Testis (tissue), 2 donors: ENCODE measurements at regions not wholly inside any gene's neighbourhood (a gene's known extent, or its start where the extent isn't known, plus 50 kb on each side); places are given as distances from the start of the nearest gene placed in this dataset.

Source experiments
- DNase-seq: peaks from one replicate; pipeline ENCODE4 v3.0.0-alpha.2; 2019
- H3K27ac ChIP-seq, 2 donors: fragments of 200-600 bp; sonication (generic); one replicate each; pipeline ENCODE4 v1.5.1; 2019
- H3K27me3 ChIP-seq: fragments of 200-600 bp; sonication (generic); one replicate; pipeline ENCODE4 v1.5.1; 2019
- H3K36me3 ChIP-seq: fragments of 200-600 bp; sonication (generic); one replicate; pipeline ENCODE4 v1.5.1; 2017; ENCODE audit warnings: low read depth; ENCODE audit errors: missing control alignments
- H3K4me1 ChIP-seq: fragments of 200-600 bp; sonication (generic); one replicate; pipeline ENCODE4 v1.5.1; 2019
- H3K4me3 ChIP-seq, 2 donors: fragments of 200-600 bp; sonication (generic); one replicate each; pipeline ENCODE4 v1.5.1; 2017 to 2019
- H3K9me3 ChIP-seq: fragments of 200-600 bp; sonication (generic); one replicate; pipeline ENCODE4 v1.5.1; 2017
- POLR2A ChIP-seq: fragments of 450-650 bp; IDR thresholded peaks from one replicate; pipeline ENCODE4 v1.6.1; 2017; ENCODE audit warnings: antibody characterized with exemption, mild to moderate bottlenecking, moderate library complexity
- WGBS, 2 donors: methylation state at CpG; one replicate each; pipeline ENCODE4 v1.1.5; 2018; 5-methylcytosine and 5-hydroxymethylcytosine counted together
- intact Hi-C: fragments of 100-400 bp; cut with DNase I; formaldehyde crosslinking; loops from one replicate; pipeline ENCODE4 v1.15.1; 2023; ENCODE audit warnings: low total_unique reads
- TF ChIP-seq, protein P1 (sequence below), 3 experiments: fragments of 450-650 bp in 2 of 3; fragments of 200-600 bp in 1 of 3; sonication (generic) in 1 of 3; IDR thresholded peaks; one replicate each; pipeline ENCODE4 v1.5.1; 2016 to 2019; ENCODE audit warnings: antibody characterized with exemption in 3 of 3, mild to moderate bottlenecking in 2 of 3, moderate library complexity in 1 of 3

DNA sequence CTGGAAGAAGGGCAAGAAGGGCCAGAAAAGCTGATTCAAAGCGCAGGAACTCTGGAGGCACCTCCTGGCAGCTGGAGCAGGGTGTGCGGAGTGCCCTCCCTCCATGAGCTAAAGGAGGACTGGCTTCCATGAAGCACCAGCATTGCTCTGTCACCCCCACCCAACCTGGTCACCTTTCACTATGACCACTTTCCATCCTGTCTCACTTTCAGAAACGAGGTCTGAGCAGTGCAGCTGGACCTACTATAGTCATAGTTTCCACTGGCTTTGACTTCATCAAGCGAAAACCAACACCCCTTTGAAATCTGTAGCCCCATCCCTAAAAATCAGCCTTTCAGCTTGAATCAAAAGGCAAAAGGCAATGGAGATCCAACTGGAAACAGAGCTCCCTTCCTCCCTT is 84.8 kb upstream of the CACNA1E start:
- Histone ChIP-seq H3K27me3 (no peaks in the 10 kb centered on the region), H3K27ac (no peak overlapping the region), H3K4me1 (no peaks in the 10 kb centered on the region), H3K9me3 (no peaks in the 10 kb centered on the region), H3K36me3 (no peaks in the 10 kb centered on the region), H3K4me3 (no peak overlapping the region)
- WGBS, 2 donors = 86 to 94% methylated on average over 4 of the region's 4 CpGs
- intact Hi-C loops = no loop called here
- no peak for TF ChIP-seq POLR2A
- TF ChIP-seq, protein P1, sequence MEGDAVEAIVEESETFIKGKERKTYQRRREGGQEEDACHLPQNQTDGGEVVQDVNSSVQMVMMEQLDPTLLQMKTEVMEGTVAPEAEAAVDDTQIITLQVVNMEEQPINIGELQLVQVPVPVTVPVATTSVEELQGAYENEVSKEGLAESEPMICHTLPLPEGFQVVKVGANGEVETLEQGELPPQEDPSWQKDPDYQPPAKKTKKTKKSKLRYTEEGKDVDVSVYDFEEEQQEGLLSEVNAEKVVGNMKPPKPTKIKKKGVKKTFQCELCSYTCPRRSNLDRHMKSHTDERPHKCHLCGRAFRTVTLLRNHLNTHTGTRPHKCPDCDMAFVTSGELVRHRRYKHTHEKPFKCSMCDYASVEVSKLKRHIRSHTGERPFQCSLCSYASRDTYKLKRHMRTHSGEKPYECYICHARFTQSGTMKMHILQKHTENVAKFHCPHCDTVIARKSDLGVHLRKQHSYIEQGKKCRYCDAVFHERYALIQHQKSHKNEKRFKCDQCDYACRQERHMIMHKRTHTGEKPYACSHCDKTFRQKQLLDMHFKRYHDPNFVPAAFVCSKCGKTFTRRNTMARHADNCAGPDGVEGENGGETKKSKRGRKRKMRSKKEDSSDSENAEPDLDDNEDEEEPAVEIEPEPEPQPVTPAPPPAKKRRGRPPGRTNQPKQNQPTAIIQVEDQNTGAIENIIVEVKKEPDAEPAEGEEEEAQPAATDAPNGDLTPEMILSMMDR (IDR thresholded peaks at IDR 0.05) = no peak
- no peak for DNase-seq

DNA sequence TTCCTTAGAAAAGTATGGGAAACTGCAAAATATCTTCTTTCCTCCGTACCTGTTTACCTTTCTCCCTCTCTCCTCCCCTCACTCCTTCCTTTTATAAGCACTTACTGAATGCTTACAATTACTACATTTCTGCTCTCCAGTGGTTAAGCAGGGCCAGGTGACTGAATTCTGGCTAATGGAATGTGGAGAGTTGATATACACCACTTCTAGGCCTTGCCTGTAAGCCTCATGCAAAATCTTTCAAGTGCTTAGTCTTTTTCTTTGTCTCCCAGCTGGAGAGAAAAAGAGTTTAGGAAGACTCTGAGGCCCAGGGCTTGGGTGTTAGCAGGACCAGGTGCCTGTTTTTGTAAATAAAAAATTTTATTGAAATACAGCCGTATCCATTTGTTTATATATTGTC is 77.7 kb upstream of the CACNA1E start:
- DNase-seq = no peak

DNA sequence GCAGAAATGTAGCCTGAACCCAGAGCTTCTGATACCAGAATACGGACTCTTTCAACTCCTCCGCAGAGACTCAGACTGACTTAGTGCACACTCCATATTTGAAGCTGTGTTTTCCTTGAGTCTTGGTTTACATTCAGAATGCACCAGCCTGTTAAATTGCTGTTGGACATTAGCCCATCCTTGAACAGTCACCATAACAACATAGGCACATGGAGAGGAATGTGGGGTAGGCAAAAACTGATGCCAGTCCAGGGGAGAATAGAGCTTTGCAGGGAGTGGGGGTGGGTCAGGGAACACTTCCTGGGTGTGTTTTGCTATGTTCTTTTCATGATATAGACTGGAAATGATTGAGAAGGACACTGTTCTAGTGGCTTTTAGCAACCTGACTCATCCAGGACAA is 76.3 kb upstream of the CACNA1E start:
- Histone ChIP-seq H3K9me3 (no peaks in the 10 kb centered on the region), H3K36me3 (no peaks in the 10 kb centered on the region), H3K4me3 (no peak overlapping the region), H3K27me3 (no peaks in the 10 kb centered on the region), H3K4me1 (no peaks in the 10 kb centered on the region), H3K27ac (no peak overlapping the region)
- WGBS, 2 donors = 87 to 88% methylated on average over 2 of the region's 2 CpGs
- TF ChIP-seq POLR2A = no peak
- TF ChIP-seq, protein P1 (IDR thresholded peaks at IDR 0.05) = no peak
- no peak for DNase-seq
- intact Hi-C loops = no loop called here

More for the DNA sequence above, 77.7 kb upstream of the CACNA1E start:
- Histone ChIP-seq H3K27ac (no peak overlapping the region), H3K36me3 (no peaks in the 10 kb centered on the region), H3K9me3 (no peaks in the 10 kb centered on the region), H3K4me3 (no peak overlapping the region), H3K27me3 (no peaks in the 10 kb centered on the region), H3K4me1 (no peaks in the 10 kb centered on the region)
- 82 to 84% methylated on average over 2 of the region's 2 CpGs for WGBS, 2 donors
- TF ChIP-seq, protein P1 (IDR thresholded peaks at IDR 0.05) = no peak
- no peak for TF ChIP-seq POLR2A
- intact Hi-C loops = no loop called here

DNA sequence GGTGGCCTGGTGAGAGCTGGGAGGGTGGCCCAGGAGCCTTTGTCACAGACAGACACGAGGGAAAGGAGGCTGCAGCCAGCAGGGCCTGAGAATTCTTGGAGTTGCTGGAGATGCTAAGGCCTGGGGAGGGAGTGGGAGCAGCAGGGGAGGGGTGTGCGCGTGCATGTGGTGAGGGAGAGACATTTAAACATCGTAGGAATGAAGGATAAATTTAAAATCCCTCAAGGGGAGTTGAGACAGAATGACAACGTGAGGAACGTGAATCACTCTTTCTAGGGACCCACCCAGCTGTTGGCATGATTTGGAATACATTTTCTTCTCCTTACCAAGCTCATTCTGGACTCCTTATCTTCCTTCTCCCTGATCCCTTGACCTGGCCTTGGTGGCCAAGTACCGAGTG is 73.3 kb upstream of the CACNA1E start:
- Histone ChIP-seq H3K27ac (no peak overlapping the region), H3K4me3 (no peak overlapping the region), H3K9me3 (no peaks in the 10 kb centered on the region), H3K36me3 (no peaks in the 10 kb centered on the region), H3K27me3 (no peaks in the 10 kb centered on the region), H3K4me1 (peaks cover 7% of the 10 kb centered on the region)
- TF ChIP-seq, protein P1 (IDR thresholded peaks at IDR 0.05) = no peak
- TF ChIP-seq POLR2A = no peak
- DNase-seq = no peak
- intact Hi-C loops = no loop called here
- WGBS, 2 donors = 60 to 75% methylated on average over 7 of the region's 7 CpGs

DNA sequence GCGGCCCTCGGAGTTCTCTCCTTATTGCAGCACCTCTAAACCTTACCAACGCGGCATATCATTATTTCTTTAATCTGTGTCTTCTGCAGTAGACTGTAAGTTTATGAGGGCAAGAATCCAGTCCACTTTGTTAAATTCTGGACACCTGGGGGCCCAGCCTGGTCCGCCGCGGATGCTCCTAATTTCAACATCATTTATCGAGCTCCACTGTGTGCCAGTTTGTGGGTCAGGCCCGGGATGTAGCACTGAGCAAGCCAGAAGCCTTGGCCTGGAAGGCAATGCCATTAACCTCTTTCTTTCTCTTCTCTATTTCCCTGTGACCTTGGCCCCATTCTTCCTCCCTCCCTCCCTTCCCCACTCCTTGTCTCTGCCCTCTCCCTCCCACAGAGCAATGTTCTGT is 70.6 kb upstream of the CACNA1E start:
- 59 to 63% methylated on average over 9 of the region's 9 CpGs for WGBS, 2 donors
- H3K4me1 ChIP-seq = peaks cover 15% of the 10 kb centered on the region
- H3K27ac ChIP-seq = peak overlapping the region; percentile 44 to 83
- no peaks in the 10 kb centered on the region for H3K36me3 ChIP-seq
- no peak for DNase-seq
- H3K27me3 ChIP-seq = no peaks in the 10 kb centered on the region
- intact Hi-C loops = no loop called here
- no peak for TF ChIP-seq POLR2A
- TF ChIP-seq, protein P1 (IDR thresholded peaks at IDR 0.05) = no peak
- peak overlapping the region; percentile 26 to 59 for H3K4me3 ChIP-seq
- H3K9me3 ChIP-seq = no peaks in the 10 kb centered on the region
